GM21619 (cell line): ENCODE measurements at regions not wholly inside any gene's neighbourhood (a gene's known extent, or its start where the extent isn't known, plus 50 kb on each side); places are given as distances from the start of the nearest gene placed in this dataset.
A peak's percentile ranks its signal among the peaks of the same experiment; 100 is the strongest.

Experiments
- ATAC-seq: cut with Tn5 transposase; IDR thresholded peaks from one replicate; pipeline ENCODE4 v1.9.1; 2021; ENCODE audit not compliant: unreplicated experiment

DNA sequence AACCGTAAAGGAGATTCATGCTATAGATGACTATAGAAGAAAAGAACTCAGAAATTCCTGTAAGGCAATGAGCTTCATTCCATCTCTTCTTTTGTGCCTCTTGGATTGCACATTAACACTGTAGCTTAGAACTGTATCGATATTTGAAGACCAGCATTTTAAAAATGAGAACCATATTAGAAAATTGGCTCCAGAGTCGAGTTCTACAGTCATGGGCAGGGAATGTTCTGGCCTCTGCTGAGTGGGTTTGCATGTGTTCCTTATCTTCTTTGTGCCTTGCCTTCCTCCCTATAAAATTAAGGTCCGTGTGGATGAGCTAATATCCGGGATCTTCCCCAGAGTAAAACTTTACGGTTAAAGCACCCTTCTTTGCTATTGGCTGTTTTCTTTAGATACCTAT is 77.4 kb upstream of the PLCL2 start:
- no peak for ATAC-seq

DNA sequence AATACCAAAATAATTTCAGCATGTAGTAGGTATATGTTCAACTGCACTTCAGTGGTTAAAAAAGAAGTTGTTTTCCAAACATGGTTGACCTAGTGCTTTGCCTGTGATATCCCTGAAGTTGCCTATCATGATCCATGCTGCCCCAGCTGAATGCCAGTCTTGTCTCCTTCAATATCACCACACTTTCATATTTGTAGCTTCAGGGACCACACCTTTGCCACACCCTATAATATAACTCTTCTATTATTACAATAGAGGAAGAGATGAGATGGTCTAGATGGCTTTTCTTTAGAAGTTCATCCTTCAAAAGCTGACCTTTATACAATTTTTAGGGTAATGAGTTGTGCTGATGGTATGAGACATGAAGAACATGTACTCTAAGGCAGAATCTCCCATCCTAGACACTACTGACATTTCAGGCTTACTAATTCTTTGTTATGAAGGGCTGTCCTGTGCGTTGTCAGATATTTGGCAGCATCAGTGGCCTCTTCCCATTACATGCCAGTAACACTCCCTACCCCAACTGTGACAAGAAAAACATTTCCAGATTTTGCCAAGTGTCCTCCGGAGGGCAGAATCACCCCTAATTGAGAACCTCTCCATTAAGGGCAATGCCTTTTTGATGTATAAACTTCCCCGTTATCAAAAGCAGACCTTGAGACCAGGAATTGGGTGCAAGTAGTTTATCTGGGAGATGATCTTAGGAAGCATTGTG is 76.2 kb upstream of the PLCL2 start:
- ATAC-seq = no peak

GRCh38 chr3:16809482-16809881 is 75.3 kb upstream of the PLCL2 start:
- no peak for ATAC-seq

GRCh38 chr3:16809993-16810392 is 74.8 kb upstream of the PLCL2 start:
- no peak for ATAC-seq

- ATAC-seq = no peak
Observed at GRCh38 chr3:16810593-16811367, 74.0 kb upstream of the PLCL2 start.

GRCh38 chr3:16811950-16812349 is 72.8 kb upstream of the PLCL2 start:
- no peak for ATAC-seq

DNA sequence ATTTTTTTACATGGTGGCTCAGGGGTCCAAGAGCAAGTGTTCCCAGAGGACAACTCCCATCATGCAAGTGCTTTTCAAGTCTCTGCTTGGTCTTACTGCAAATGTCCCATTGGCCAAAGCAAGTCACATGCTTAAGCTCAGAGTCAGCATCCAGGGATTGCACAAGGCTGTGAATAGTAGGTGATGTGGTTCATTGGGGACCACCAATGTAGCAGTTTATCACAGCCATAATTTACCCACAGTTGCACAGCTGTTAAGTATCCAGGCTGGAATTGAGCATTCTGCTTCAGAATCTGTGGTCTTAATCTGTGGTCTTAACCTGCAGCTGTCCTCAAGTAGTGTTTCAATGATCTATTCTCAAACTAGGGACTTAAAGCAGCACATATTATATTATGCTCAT is 71.4 kb upstream of the PLCL2 start:
- ATAC-seq = no peak

DNA sequence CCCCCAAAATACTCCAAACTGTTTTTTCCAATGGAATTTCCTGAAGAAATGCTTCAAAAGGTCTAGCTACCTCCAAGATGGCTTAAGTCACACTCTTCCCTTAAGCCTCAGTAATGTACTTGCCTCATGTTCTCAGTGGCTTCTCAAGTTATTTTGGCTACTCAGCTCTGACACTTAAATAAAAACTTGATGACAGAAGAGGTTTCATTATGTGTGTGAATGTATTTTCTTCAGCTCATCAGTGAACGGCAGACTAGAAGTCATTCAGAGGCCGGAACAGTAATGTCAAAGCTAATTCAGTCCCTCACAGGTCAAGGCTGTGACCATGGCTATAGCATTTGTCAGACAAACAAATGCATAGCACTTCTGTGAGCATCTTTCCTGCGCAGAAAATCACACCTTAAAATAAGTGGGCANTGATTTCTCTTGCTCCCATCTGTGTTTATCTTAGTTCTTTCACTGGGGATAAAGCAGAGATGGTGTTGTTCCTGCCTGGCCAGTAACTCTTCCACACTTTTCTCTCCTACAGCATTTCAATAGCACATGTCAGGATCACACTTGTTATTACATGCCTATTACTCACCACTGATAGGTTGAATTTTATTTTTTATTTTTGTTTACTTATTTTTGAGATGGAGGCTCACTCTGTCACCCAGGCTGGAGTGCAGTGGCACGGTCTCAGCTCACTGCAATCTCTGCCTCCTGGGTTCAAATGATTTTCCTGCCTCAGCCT is 68.5 kb upstream of the PLCL2 start:
- ATAC-seq = peak; percentile 90

GRCh38 chr3:16817197-16817596 is 67.6 kb upstream of the PLCL2 start:
- ATAC-seq = no peak

GRCh38 chr3:16818194-16818593 is 66.6 kb upstream of the PLCL2 start:
- no peak for ATAC-seq

DNA sequence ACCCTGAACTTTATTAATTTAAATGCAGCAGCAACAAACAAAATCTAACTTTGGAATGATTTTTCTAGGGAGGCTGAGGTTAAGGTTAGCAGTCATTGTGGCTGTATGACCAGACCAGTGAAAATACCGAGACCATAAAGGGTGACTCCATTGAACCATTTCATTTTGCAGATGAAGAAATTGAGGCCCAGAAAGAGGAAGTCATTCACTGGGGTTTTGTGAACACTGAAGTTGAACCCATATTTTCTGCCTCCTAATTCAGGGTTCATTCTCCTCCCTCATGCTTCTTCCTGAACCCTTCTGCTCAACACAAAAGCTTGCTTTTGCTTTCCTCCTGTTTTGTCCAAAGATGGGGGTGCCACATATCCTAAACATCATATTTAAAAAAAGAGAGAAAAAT is 65.8 kb upstream of the PLCL2 start:
- ATAC-seq = no peak

GRCh38 chr3:16820485-16820884 is 64.3 kb upstream of the PLCL2 start:
- no peak for ATAC-seq

DNA sequence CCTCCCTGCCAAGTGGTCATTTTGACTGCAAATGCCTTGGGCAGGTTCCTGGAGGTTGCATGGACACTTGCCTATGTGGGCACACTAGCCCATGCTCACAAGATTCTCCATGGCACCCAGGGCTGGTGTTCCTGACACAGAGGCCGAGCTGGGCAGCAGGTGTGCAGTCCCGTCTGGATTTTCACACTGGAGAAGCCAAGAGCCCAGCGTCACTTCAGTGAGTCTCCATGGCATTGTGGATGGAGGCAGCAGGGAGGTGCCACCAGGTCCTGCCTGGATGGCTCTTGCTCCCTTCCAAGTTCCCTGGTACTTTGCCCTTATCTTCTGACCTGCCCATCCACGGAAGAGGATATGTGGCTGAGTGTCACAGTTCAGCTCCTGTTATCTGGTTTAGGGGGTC is 63.7 kb upstream of the PLCL2 start:
- no peak for ATAC-seq

- ATAC-seq = peak; percentile 80
Observed at GRCh38 chr3:16824081-16824696, 60.6 kb upstream of the PLCL2 start.

GRCh38 chr3:16825617-16826204 is 59.0 kb upstream of the PLCL2 start:
- no peak for ATAC-seq

- ATAC-seq = peak; percentile 56
Observed at GRCh38 chr3:16828815-16829214, 55.9 kb upstream of the PLCL2 start.

GRCh38 chr3:16831846-16832245 is 52.9 kb upstream of the PLCL2 start:
- ATAC-seq = no peak

DNA sequence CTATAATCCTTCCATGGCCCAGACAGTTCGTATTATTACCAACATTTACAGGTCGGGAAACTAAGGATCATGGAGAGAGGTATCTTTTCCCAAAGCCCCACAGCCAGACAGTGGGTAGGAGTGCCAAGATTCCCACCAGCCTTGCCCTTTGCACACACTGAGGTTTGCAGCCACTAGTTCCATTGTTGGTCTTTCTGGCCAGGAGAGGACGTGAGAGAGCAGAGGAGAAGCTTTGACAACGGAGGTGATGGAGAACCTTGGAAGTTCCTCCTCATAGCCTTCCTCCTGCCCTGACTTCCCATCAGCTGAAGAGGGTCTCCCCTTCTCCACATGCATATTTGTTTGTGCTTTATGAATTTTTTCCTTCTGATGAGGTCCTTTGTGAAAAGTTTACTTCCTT is 50.5 kb upstream of the PLCL2 start:
- ATAC-seq = no peak

DNA sequence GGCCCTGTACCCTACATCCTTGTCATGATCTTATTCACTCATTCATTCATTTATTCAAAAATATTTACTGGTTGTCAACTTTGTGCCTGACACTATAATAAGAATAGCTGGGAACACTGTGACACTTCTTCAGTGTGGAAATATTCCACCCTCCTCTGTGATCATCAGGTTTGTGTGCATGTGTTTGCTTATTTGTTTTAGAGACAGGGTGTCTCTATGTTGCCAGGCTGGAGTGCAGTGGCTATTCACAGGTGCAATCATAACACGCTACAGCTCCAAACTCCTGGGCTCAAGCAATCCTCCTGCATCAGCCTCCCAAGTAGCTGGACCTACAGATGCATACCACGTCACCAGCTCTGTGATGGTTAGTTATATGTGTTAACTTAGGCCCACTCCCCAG is 50.0 kb upstream of the PLCL2 start:
- ATAC-seq = no peak
